GM18511 (cell line): ENCODE measurements at regions not wholly inside any gene's neighbourhood (a gene's known extent, or its start where the extent isn't known, plus 50 kb on each side); places are given as distances from the start of the nearest gene placed in this dataset.
"Not testable (repeated sequence)": the region's sequence is repeated elsewhere in the genome, so short reads cannot be mapped to it uniquely, and the experiment has no call there.

ENCODE experiments used
- ATAC-seq: cut with Tn5 transposase; IDR thresholded peaks from one replicate; pipeline ENCODE4 v1.9.1; 2021; ENCODE audit warnings: mild to moderate bottlenecking, moderate library complexity; ENCODE audit not compliant: unreplicated experiment

GRCh38 chr11:24400059-24400665 lies 96.7 kb upstream of the LUZP2 start:
- ATAC-seq, result no peak

- no peak for ATAC-seq
These were observed 90.5 kb upstream of the LUZP2 start for GRCh38 chr11:24406389-24406788.

GRCh38 chr11:24406980-24407379 lies 89.9 kb upstream of the LUZP2 start:
- no peak for ATAC-seq

GRCh38 chr11:24407733-24408132 lies 89.1 kb upstream of the LUZP2 start:
- ATAC-seq, result no peak

GRCh38 chr11:24408202-24408601 lies 88.7 kb upstream of the LUZP2 start:
- ATAC-seq, result no peak

GRCh38 chr11:24411791-24412190 lies 85.1 kb upstream of the LUZP2 start:
- no peak for ATAC-seq

GRCh38 chr11:24412722-24413121 lies 84.1 kb upstream of the LUZP2 start:
- ATAC-seq, result no peak

- ATAC-seq, result no peak
These were observed 83.5 kb upstream of the LUZP2 start for GRCh38 chr11:24413391-24413790.

GRCh38 chr11:24415955-24416636 lies 80.8 kb upstream of the LUZP2 start:
- not testable (repeated sequence) for ATAC-seq

GRCh38 chr11:24421766-24422165 lies 75.1 kb upstream of the LUZP2 start:
- no peak for ATAC-seq

GRCh38 chr11:24422376-24422775 lies 74.5 kb upstream of the LUZP2 start:
- no peak for ATAC-seq

GRCh38 chr11:24437123-24437522 lies 59.7 kb upstream of the LUZP2 start:
- no peak for ATAC-seq
